H54 (cell line): ENCODE measurements at regions not wholly inside any gene's neighbourhood (a gene's known extent, or its start where the extent isn't known, plus 50 kb on each side); places are given as distances from the start of the nearest gene placed in this dataset.
A peak's percentile ranks its signal among the peaks of the same experiment; 100 is the strongest.

ENCODE experiments used
- DNase-seq: peaks from one replicate; pipeline ENCODE4 v3.0.0; 2011; ENCODE audit warnings: low spot score, mixed read lengths; ENCODE audit not compliant: insufficient read length
- FAIRE-seq: peaks from 3 replicates; lab custom pipeline; 2011; peaks lifted over from hg19 to GRCh38; lab: Jason Lieb, UNC
- POLR2A ChIP-seq: IDR thresholded peaks from 2 replicates; pipeline ENCODE4 v1.6.1; 2011; ENCODE audit warnings: low read depth, mild to moderate bottlenecking, low read length

GRCh38 chr7:52684388-52684787, 351.0 kb upstream of the POM121L12 start:
- FAIRE-seq, result no peak
- TF ChIP-seq POLR2A, result no peak

GRCh38 chr7:52682993-52683392, 352.4 kb upstream of the POM121L12 start:
- DNase-seq (no peak), FAIRE-seq (no peak)
- TF ChIP-seq POLR2A, result no peak

More at GRCh38 chr7:52684388-52684787, 351.0 kb upstream of the POM121L12 start:
- no peak for DNase-seq

- DNase-seq, result no peak
- TF ChIP-seq POLR2A, result no peak
- no peak for FAIRE-seq
These were observed 364.7 kb upstream of the POM121L12 start for GRCh38 chr7:52670608-52671225.

- no peak for TF ChIP-seq POLR2A
- DNase-seq (no peak), FAIRE-seq (no peak)
These were observed 366.4 kb upstream of the POM121L12 start for GRCh38 chr7:52669031-52669430.

- DNase-seq (no peak), FAIRE-seq (no peak)
These were observed 367.0 kb upstream of the POM121L12 start for GRCh38 chr7:52668435-52668834.

GRCh38 chr7:52659178-52659577, 376.3 kb upstream of the POM121L12 start:
- FAIRE-seq (no peak), DNase-seq (no peak)
- no peak for TF ChIP-seq POLR2A

More at GRCh38 chr7:52668435-52668834, 367.0 kb upstream of the POM121L12 start:
- no peak for TF ChIP-seq POLR2A

- FAIRE-seq, result peak; percentile 53
- no peak for DNase-seq
- no peak for TF ChIP-seq POLR2A
These were observed 379.3 kb upstream of the POM121L12 start for GRCh38 chr7:52656098-52656497.

GRCh38 chr7:52652621-52653020, 382.8 kb upstream of the POM121L12 start:
- FAIRE-seq (no peak), DNase-seq (no peak)
- TF ChIP-seq POLR2A, result no peak

GRCh38 chr7:52648872-52649271, 386.6 kb upstream of the POM121L12 start:
- DNase-seq (no peak), FAIRE-seq (no peak)
- TF ChIP-seq POLR2A, result no peak

- no peak for FAIRE-seq
- no peak for DNase-seq
- TF ChIP-seq POLR2A, result no peak
These were observed 388.4 kb upstream of the POM121L12 start for GRCh38 chr7:52647046-52647445.

GRCh38 chr7:52639981-52640380, 395.5 kb upstream of the POM121L12 start:
- no peak for TF ChIP-seq POLR2A
- DNase-seq (no peak), FAIRE-seq (peak; percentile 62)

- TF ChIP-seq POLR2A, result no peak
- FAIRE-seq, result no peak
- no peak for DNase-seq
These were observed 396.3 kb upstream of the POM121L12 start for GRCh38 chr7:52639126-52639525.

GRCh38 chr7:52635021-52635420, 400.4 kb upstream of the POM121L12 start:
- DNase-seq, result no peak
- no peak for FAIRE-seq
- TF ChIP-seq POLR2A, result no peak

GRCh38 chr7:52620849-52621248, 414.6 kb upstream of the POM121L12 start:
- no peak for TF ChIP-seq POLR2A
- FAIRE-seq, result no peak
- no peak for DNase-seq

GRCh38 chr7:52616552-52616951, 418.9 kb upstream of the POM121L12 start:
- FAIRE-seq, result no peak
- TF ChIP-seq POLR2A, result no peak
- no peak for DNase-seq

GRCh38 chr7:52615021-52615695, 420.3 kb upstream of the POM121L12 start:
- FAIRE-seq (no peak), DNase-seq (no peak)
- TF ChIP-seq POLR2A, result no peak
